ENCODE measurements at regions not wholly inside any gene's neighbourhood (a gene's known extent, or its start where the extent isn't known, plus 50 kb on each side); places are given as distances from the start of the nearest gene placed in this dataset.

DNA sequence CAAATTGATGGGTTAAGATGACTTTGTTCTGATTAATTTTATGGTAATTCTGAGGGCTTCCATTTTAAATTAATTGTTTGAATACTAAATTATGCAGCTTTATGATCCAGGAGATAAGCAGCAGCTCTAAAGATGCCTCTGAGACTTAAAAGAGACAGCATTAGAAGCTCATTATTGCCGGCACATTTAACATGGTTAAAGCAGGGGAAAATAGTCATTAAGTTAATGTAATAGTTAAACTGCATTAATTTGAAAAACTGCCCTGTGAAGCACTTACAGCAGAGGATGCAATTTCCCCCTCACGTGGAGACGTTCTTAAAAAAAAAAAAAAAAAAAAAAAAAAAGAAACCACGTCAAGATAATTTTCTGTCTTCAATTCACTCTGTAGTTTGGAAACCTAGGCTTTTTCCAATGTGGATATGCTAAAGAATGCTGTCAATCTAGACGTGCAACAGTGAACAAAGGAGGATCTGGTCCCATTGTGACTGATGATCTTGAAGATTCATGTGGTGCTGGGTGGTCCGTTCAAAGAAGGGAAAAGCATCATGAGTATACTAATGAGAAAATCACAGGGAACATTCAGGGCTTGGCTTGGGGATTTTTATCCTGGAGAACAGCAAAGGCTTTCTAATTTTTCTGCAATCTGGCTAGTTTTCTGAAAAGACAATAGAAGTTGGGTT lies 440.6 kb upstream of the HS3ST1 start:
- intact Hi-C loops (cut with DNase I; ENCODE audit: low total_unique reads): no loop called here
- no peak for DNase-seq (ENCODE audit: low spot score in 2 of 2)
- TF ChIP-seq POLR2A (IDR thresholded peaks at IDR 0.05) (no peak), POLR2AphosphoS5 (IDR thresholded peaks at IDR 0.05) (no peak)
- TF ChIP-seq, protein P1, sequence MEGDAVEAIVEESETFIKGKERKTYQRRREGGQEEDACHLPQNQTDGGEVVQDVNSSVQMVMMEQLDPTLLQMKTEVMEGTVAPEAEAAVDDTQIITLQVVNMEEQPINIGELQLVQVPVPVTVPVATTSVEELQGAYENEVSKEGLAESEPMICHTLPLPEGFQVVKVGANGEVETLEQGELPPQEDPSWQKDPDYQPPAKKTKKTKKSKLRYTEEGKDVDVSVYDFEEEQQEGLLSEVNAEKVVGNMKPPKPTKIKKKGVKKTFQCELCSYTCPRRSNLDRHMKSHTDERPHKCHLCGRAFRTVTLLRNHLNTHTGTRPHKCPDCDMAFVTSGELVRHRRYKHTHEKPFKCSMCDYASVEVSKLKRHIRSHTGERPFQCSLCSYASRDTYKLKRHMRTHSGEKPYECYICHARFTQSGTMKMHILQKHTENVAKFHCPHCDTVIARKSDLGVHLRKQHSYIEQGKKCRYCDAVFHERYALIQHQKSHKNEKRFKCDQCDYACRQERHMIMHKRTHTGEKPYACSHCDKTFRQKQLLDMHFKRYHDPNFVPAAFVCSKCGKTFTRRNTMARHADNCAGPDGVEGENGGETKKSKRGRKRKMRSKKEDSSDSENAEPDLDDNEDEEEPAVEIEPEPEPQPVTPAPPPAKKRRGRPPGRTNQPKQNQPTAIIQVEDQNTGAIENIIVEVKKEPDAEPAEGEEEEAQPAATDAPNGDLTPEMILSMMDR (IDR thresholded peaks at IDR 0.05): no peak
- H3K27ac ChIP-seq: no peak overlapping the region
- no peak overlapping the region for H3K4me3 ChIP-seq
- no peaks in the 10 kb centered on the region for H3K36me3 ChIP-seq
- no peaks in the 10 kb centered on the region for H3K4me1 ChIP-seq
- no peaks in the 10 kb centered on the region for H3K9me3 ChIP-seq
- H3K27me3 ChIP-seq: no peaks in the 10 kb centered on the region

DNA sequence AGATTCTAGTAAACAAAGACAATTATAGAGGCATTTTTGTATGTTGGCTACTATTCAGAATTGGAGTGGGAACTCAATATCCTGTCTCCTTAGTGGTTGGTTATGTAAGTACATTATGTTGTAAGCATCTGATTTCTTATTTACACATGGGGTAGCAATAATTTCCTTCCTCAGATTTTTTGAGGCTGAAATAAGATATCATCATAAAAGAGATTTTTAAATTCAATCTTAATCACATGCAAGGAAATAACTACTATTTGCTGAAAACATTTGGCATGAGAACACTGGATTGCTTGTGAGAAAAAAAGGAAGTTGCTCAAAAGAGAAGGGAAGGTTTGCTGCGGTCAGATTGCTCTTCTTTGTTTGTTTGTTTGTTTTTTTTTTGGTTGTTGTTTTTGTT lies 437.7 kb upstream of the HS3ST1 start:
- H3K36me3 ChIP-seq: no peaks in the 10 kb centered on the region
- no peaks in the 10 kb centered on the region for H3K27me3 ChIP-seq
- H3K27ac ChIP-seq: no peak overlapping the region
- TF ChIP-seq POLR2A (IDR thresholded peaks at IDR 0.05) (no peak), POLR2AphosphoS5 (IDR thresholded peaks at IDR 0.05) (no peak)
- TF ChIP-seq, protein P1 (IDR thresholded peaks at IDR 0.05): no peak
- intact Hi-C loops (cut with DNase I; ENCODE audit: low total_unique reads): no loop called here
- no peaks in the 10 kb centered on the region for H3K9me3 ChIP-seq
- DNase-seq (ENCODE audit: low spot score in 2 of 2): no peak
- H3K4me3 ChIP-seq: no peak overlapping the region
- H3K4me1 ChIP-seq: no peaks in the 10 kb centered on the region

DNA sequence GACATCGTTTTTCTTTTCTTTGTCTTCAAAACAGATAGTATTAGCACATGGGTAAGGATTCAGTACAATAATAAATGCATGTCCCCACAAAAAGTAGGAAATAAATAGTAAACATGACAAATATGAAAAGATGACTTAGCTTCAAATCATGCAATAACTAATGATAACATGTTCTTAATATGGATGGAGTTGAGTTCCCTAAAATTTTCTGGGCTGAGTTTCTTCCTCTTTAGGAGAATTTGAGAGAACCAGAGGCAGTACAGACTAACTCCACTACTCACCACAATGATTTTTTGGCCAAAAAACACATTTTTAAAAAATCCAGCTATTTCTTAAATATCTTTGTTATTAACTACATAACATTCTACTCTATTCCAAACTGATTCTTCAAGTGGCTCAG lies 432.3 kb upstream of the HS3ST1 start:
- Histone ChIP-seq H3K27ac (no peak overlapping the region), H3K4me3 (no peak overlapping the region), H3K4me1 (no peaks in the 10 kb centered on the region), H3K27me3 (no peaks in the 10 kb centered on the region), H3K9me3 (no peaks in the 10 kb centered on the region), H3K36me3 (no peaks in the 10 kb centered on the region)
- DNase-seq (ENCODE audit: low spot score in 2 of 2): no peak
- intact Hi-C loops (cut with DNase I; ENCODE audit: low total_unique reads): no loop called here
- no peak for TF ChIP-seq POLR2AphosphoS5 (IDR thresholded peaks at IDR 0.05)

DNA sequence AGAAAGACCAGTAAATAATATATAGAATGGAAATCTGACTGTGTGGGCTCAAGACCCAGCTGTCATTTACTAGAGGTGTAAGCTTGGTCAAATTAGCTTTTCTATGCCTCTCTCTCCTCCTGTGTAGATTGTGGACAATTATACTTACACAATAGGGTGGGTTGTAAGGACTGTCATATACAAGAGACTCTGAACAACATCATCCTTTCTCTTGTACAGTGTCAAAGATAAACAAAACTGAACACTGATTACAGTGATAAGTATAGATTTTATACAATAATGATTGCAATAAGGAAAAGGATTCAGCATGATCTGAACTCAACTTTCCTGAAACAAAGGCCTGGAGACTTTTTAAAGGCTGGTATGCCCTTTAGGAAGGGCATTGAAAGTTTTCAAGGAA lies 429.2 kb upstream of the HS3ST1 start:
- H3K9me3 ChIP-seq: no peaks in the 10 kb centered on the region
- intact Hi-C loops (cut with DNase I; ENCODE audit: low total_unique reads): no loop called here
- TF ChIP-seq POLR2A (IDR thresholded peaks at IDR 0.05) (no peak), POLR2AphosphoS5 (IDR thresholded peaks at IDR 0.05) (no peak)
- TF ChIP-seq, protein P1 (IDR thresholded peaks at IDR 0.05): no peak
- H3K4me1 ChIP-seq: no peaks in the 10 kb centered on the region
- H3K27ac ChIP-seq: no peak overlapping the region
- H3K27me3 ChIP-seq: no peaks in the 10 kb centered on the region
- H3K4me3 ChIP-seq: no peak overlapping the region
- no peaks in the 10 kb centered on the region for H3K36me3 ChIP-seq
- no peak for DNase-seq (ENCODE audit: low spot score in 2 of 2)

DNA sequence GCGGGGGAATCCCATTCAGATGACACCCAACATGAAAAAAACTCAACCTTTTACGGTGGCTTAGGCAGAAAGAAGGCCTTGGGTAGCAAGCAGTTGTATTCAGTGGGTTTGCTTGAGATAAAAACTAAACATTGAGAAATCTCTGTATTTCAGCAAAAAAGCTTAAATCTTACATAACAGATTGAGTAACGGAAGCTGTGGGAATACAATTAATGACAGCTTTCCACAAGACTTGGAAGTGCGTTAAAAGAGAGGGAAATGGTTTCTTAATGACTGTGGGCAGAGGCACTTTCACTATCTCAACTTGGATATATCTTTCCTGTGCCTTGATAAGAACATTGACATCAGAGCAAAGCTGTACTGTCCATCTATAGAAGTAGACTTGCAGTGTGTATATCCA lies 418.5 kb upstream of the HS3ST1 start:
- Histone ChIP-seq H3K4me3 (no peak overlapping the region), H3K27ac (no peak overlapping the region), H3K4me1 (no peaks in the 10 kb centered on the region), H3K36me3 (no peaks in the 10 kb centered on the region), H3K27me3 (no peaks in the 10 kb centered on the region), H3K9me3 (no peaks in the 10 kb centered on the region)
- DNase-seq (ENCODE audit: low spot score in 2 of 2): no peak
- intact Hi-C loops (cut with DNase I; ENCODE audit: low total_unique reads): no loop called here
- TF ChIP-seq POLR2A (IDR thresholded peaks at IDR 0.05) (no peak), POLR2AphosphoS5 (IDR thresholded peaks at IDR 0.05) (no peak)
- TF ChIP-seq, protein P1 (IDR thresholded peaks at IDR 0.05): no peak

DNA sequence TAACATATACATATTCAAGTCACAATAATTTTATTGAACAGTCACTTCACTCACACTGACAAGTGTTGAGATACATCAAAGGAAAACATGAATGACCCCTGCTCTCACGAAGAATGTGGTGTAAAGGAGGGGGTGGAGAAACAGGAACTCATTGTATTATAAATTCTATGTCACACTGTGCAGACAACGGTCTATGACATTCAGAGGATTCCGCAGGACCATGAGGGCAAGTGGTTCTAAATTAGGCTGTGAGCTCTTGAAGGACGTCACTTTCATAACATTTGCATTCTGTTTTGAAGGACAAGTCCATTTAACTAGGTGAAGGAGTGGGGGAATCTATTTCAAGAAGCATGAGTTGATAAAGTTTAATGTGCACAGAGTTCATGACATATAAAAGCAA lies 415.2 kb upstream of the HS3ST1 start:
- Histone ChIP-seq H3K27ac (no peak overlapping the region), H3K36me3 (no peaks in the 10 kb centered on the region), H3K4me3 (no peak overlapping the region), H3K9me3 (no peaks in the 10 kb centered on the region), H3K4me1 (no peaks in the 10 kb centered on the region), H3K27me3 (no peaks in the 10 kb centered on the region)
- intact Hi-C loops (cut with DNase I; ENCODE audit: low total_unique reads): no loop called here
- TF ChIP-seq POLR2AphosphoS5 (IDR thresholded peaks at IDR 0.05): no peak
- no peak for TF ChIP-seq POLR2A (IDR thresholded peaks at IDR 0.05)
- TF ChIP-seq, protein P1 (IDR thresholded peaks at IDR 0.05): no peak
- no peak for DNase-seq (ENCODE audit: low spot score in 2 of 2)
